Peyer's patch (tissue), 4 donors: ENCODE measurements at regions not wholly inside any gene's neighbourhood (a gene's known extent, or its start where the extent isn't known, plus 50 kb on each side); places are given as distances from the start of the nearest gene placed in this dataset.

ENCODE experiments used
- DNase-seq, 3 donors: peaks; one replicate each; pipeline ENCODE4 v3.0.0-alpha.2; 2017 to 2019
- H3K27ac ChIP-seq, 4 donors: fragments of 200-600 bp; sonication (generic); one replicate each; pipeline ENCODE4 v1.5.1; 2016 to 2019
- H3K27me3 ChIP-seq, 2 donors: fragments of 200-600 bp; sonication (generic); one replicate each; pipeline ENCODE4 v1.5.1; 2019
- H3K36me3 ChIP-seq, 3 donors: fragments of 200-600 bp; sonication (generic); one replicate each; pipeline ENCODE4 v1.5.1; 2016 to 2019
- H3K4me1 ChIP-seq, 4 donors: fragments of 200-600 bp; sonication (generic); one replicate each; pipeline ENCODE4 v1.5.1; 2016 to 2019
- H3K4me3 ChIP-seq, 4 donors: fragments of 200-600 bp; sonication (generic); 1 replicate in 3 of 4; 2 replicates in 1 of 4; pipeline ENCODE4 v1.5.1; 2016 to 2019; ENCODE audit warnings: mild to moderate bottlenecking in 1 of 4
- H3K9me3 ChIP-seq, 4 donors: fragments of 200-600 bp; sonication (generic); one replicate each; pipeline ENCODE4 v1.5.1; 2016 to 2019; ENCODE audit warnings: mild to moderate bottlenecking in 1 of 4
- POLR2A ChIP-seq, 2 donors: fragments of 450-650 bp; IDR thresholded peaks; one replicate each; pipeline ENCODE4 v1.5.1; 2017; ENCODE audit warnings: antibody characterized with exemption in 2 of 2, mild to moderate bottlenecking in 2 of 2, moderate library complexity in 2 of 2
- TF ChIP-seq, protein P1 (sequence below), 6 experiments: fragments of 450-650 bp in 4 of 6; fragments of 200-600 bp in 2 of 6; sonication (generic) in 1 of 6; IDR thresholded peaks; one replicate each; pipeline ENCODE4 v1.5.1; 2017 to 2019; ENCODE audit warnings: antibody characterized with exemption in 6 of 6, mild to moderate bottlenecking in 3 of 6, moderate library complexity in 1 of 6

DNA sequence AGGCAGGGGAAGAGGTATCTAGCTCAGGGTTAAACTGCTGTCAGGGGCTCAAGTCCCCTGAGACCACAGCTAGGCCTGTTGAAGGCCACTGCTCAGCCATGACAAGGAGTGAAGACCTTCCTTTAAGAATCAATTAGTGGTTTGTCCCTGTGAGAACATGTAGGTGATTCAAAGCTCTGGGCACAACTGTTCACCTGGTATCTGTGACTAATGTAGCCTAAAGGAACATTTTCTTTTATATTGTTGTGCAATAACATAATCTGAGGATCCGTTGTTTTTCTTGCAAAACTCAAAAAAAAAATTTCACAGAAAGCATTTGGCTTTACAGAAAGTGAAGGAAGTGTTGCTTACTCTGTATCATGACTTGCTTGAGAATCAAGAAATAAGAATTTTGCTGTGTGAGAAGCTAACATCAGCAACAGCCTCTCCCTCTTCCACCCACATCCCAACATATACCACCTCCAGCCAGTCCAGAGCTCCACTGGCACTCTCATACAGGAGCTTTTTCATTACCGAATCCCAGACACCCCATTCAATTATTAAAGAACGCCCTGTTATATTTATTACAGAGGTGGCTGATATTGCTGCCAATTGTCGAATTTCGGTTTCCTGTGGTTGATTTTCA lies 807.0 kb downstream of the TLE4 start:
- no peak for TF ChIP-seq POLR2A (IDR thresholded peaks at IDR 0.05)
- TF ChIP-seq, protein P1, sequence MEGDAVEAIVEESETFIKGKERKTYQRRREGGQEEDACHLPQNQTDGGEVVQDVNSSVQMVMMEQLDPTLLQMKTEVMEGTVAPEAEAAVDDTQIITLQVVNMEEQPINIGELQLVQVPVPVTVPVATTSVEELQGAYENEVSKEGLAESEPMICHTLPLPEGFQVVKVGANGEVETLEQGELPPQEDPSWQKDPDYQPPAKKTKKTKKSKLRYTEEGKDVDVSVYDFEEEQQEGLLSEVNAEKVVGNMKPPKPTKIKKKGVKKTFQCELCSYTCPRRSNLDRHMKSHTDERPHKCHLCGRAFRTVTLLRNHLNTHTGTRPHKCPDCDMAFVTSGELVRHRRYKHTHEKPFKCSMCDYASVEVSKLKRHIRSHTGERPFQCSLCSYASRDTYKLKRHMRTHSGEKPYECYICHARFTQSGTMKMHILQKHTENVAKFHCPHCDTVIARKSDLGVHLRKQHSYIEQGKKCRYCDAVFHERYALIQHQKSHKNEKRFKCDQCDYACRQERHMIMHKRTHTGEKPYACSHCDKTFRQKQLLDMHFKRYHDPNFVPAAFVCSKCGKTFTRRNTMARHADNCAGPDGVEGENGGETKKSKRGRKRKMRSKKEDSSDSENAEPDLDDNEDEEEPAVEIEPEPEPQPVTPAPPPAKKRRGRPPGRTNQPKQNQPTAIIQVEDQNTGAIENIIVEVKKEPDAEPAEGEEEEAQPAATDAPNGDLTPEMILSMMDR (IDR thresholded peaks at IDR 0.05), result no peak
- Histone ChIP-seq H3K4me1 (no peaks in the 10 kb centered on the region), H3K27me3 (no peaks in the 10 kb centered on the region), H3K27ac (no peak overlapping the region), H3K36me3 (no peaks in the 10 kb centered on the region), H3K9me3 (no peaks in the 10 kb centered on the region), H3K4me3 (no peak overlapping the region)
- DNase-seq, result no peak

DNA sequence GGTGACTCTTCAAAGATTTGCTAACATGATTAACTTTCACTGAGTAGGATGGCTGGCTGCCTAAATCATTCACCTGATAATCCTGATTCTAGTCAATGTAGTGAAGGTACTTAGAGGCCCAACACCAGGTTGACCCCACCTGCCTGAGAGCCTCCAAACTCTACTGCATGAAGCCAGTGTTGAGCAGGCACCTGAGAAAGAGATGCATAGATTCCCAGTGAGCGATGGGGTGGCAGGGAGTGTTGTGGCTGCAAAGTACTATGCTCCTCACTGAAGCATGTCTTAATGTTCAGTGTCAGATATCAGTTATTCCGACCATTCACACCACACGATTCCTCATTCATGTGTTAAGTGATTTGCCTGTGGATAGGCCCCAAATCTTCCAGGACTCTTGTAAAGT lies 804.4 kb downstream of the TLE4 start:
- H3K27ac ChIP-seq, result no peak overlapping the region
- H3K4me1 ChIP-seq, result no peaks in the 10 kb centered on the region
- no peaks in the 10 kb centered on the region for H3K9me3 ChIP-seq
- DNase-seq, result no peak
- TF ChIP-seq, protein P1 (IDR thresholded peaks at IDR 0.05), result no peak
- TF ChIP-seq POLR2A (IDR thresholded peaks at IDR 0.05), result no peak
- no peaks in the 10 kb centered on the region for H3K36me3 ChIP-seq
- no peaks in the 10 kb centered on the region for H3K27me3 ChIP-seq
- H3K4me3 ChIP-seq, result no peak overlapping the region

DNA sequence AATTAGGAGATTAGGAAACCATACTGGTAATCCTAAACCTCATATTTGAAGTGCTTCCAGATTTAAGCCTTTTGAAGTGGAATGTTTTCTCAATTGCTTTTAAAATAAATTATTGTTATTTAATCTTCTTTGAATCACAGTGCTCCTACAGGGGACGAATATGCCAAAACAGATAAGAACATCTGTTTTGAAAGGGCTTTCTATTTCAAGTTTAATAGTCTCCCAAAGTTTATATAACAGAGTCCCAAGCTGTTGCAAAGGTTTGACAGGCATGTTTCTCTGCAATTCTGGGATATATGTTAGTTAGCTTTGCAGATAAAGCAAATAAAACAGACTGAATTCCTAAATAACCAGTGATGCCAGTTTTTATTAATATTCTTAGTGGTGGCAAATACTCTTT lies 803.7 kb downstream of the TLE4 start:
- Histone ChIP-seq H3K4me1 (no peaks in the 10 kb centered on the region), H3K4me3 (no peak overlapping the region), H3K27me3 (no peaks in the 10 kb centered on the region), H3K27ac (no peak overlapping the region), H3K9me3 (no peaks in the 10 kb centered on the region), H3K36me3 (no peaks in the 10 kb centered on the region)
- DNase-seq, result no peak
- no peak for TF ChIP-seq POLR2A (IDR thresholded peaks at IDR 0.05)
- TF ChIP-seq, protein P1 (IDR thresholded peaks at IDR 0.05), result no peak

DNA sequence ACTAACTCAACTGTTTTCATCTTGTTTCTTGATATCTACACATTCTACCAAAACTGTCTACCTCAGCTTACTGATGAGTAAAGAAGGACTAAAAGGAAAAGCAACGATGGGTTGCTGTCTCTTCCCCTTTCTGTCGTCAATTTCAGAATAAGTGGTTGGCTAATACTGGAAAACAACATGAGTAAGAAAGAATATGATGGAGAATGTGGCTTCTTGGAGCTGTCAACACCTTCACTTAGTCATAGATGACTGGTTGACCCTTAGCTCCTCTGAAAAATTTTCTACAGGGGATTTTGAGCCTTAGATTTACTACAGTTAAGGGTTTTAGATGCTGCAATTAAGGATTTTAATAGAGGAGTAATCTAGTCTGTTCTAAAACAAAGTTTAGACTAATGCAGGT lies 797.9 kb downstream of the TLE4 start:
- Histone ChIP-seq H3K4me1 (no peaks in the 10 kb centered on the region), H3K4me3 (no peak overlapping the region), H3K9me3 (no peaks in the 10 kb centered on the region), H3K36me3 (no peaks in the 10 kb centered on the region), H3K27me3 (no peaks in the 10 kb centered on the region), H3K27ac (no peak overlapping the region)
- no peak for DNase-seq
- no peak for TF ChIP-seq POLR2A (IDR thresholded peaks at IDR 0.05)
- TF ChIP-seq, protein P1 (IDR thresholded peaks at IDR 0.05), result no peak

DNA sequence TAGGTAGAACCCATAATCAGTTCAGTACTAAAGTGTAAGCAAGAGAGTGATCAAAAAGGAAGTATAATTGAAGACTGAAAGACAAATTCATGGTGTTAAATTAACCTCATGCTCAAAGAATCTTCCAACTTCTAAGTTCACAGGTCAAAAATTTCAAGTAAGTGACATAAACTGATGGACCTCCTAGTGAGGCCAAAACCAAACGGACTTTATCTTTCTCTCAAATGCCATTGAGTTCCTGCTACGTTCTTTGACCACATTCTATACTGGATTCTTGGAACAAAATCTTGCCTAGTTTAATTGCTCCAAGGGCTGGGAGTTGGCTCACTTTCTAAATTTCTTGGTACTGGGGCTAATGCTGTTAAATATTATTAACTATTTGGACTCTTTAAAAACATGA lies 794.9 kb downstream of the TLE4 start:
- DNase-seq, result no peak

More for the DNA sequence above, 794.9 kb downstream of the TLE4 start:
- H3K27me3 ChIP-seq, result no peaks in the 10 kb centered on the region
- H3K4me1 ChIP-seq, result no peaks in the 10 kb centered on the region
- H3K9me3 ChIP-seq, result no peaks in the 10 kb centered on the region
- no peak for TF ChIP-seq POLR2A (IDR thresholded peaks at IDR 0.05)
- TF ChIP-seq, protein P1 (IDR thresholded peaks at IDR 0.05), result no peak
- no peak overlapping the region for H3K4me3 ChIP-seq
- H3K36me3 ChIP-seq, result no peaks in the 10 kb centered on the region
- no peak overlapping the region for H3K27ac ChIP-seq
